Skin epidermis (tissue), 12 donors: ENCODE measurements at regions not wholly inside any gene's neighbourhood (a gene's known extent, or its start where the extent isn't known, plus 50 kb on each side); places are given as distances from the start of the nearest gene placed in this dataset.

Source experiments
- H3K27ac ChIP-seq, 21 experiments: fragments of 200-600 bp; sonication (generic) in 11 of 21; one replicate each; pipeline ENCODE4 v1.5.0; 2020; ENCODE audit warnings: mild to moderate bottlenecking in 3 of 21, inconsistent platforms in 2 of 21, moderate library complexity in 2 of 21
- H3K4me3 ChIP-seq, 7 experiments: fragments of 200-600 bp; sonication (generic) in 2 of 7; one replicate each; pipeline ENCODE4 v1.5.0; 2020; ENCODE audit warnings: inconsistent platforms in 2 of 7, mild to moderate bottlenecking in 2 of 7, moderate library complexity in 1 of 7

DNA sequence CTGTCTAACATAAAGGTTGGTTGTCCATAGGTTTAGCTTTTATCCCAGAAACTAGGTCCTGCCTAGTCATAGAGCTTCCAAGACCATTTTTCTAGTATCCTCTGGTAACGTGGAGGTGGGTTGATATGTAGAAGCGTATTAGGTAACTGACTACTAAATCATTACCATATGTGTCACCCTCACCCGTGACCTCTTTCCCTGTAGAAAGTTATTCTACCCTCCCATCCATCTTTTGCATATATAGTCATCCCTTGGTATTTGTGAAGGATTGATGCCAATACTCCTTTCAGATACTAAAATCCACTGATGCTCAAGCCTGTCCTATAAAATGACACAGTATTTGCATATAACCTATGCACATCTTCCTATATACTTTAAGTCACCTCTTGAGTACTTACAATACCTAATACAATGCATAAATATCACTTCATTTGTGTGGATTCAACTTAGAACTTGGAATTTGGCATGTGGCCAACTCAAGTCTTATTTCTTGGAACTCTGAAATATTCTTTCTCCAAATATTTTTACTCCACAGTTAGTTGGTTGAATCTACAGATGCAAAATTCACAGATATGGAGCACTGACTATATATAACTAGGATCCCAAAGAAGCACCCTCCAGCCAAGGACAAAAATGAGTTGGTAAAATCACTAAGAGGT is 497.0 kb upstream of the TENM4 start:
- no peak overlapping the region for H3K27ac ChIP-seq

DNA sequence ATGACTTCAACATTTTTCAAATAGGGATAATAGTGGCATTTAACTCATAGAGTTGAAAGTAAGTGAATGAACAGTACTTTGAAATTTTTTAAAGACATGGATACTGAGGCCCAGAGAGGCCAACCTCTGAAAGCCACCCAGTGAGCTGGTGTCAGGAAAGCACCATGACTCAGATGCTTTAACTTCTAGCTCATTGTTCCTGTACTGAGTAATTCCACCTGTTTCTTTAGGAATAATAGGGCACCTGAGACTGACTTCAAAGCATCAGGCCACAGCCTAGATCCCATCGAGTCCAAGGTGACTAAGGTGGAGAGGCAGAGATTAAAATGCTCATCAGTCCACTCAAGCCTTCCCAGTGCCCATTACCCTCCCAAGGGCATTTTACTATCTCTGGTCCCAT is 491.8 kb upstream of the TENM4 start:
- Histone ChIP-seq H3K4me3 (no peak overlapping the region), H3K27ac (no peak overlapping the region)

More for the DNA sequence above, 497.0 kb upstream of the TENM4 start:
- no peak overlapping the region for H3K4me3 ChIP-seq

DNA sequence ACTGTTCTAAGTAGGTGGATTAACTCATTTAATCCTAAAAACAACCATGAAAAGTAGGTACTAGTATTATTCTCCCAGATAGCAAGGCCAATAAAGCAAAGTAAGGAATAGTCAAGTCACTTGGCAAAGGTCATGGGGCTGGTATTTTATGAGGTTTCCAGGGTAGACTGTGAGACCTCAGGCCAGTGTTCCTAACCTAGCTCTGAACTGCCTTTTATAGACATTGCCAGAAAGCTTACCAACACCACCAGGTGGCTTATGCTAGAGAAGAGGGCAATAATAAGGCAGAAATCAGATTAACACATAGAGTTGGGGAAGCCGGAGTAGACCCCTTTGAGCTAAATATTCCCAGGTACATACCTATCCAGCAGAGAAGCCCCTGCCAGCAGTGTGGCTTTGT is 490.9 kb upstream of the TENM4 start:
- Histone ChIP-seq H3K27ac (no peak overlapping the region), H3K4me3 (no peak overlapping the region)

DNA sequence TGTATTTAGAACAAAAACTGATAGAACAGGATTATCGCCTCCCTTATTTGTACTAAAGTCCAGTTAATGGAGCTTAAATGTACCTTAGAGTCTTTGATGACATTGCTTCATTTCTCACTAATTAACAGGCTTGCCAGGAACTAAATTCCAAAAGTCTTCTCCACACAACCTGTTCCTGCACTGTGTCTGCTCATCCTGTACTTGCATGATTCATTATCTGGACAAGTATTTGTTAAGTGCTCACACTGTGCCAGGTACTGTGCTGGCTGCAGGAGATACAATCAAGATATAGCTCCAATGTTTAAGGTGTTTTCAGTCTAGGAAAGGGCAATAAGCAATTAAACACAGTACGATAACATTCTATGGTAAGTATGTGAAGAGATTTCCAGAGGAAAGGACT is 485.9 kb upstream of the TENM4 start:
- Histone ChIP-seq H3K4me3 (no peak overlapping the region), H3K27ac (no peak overlapping the region)

DNA sequence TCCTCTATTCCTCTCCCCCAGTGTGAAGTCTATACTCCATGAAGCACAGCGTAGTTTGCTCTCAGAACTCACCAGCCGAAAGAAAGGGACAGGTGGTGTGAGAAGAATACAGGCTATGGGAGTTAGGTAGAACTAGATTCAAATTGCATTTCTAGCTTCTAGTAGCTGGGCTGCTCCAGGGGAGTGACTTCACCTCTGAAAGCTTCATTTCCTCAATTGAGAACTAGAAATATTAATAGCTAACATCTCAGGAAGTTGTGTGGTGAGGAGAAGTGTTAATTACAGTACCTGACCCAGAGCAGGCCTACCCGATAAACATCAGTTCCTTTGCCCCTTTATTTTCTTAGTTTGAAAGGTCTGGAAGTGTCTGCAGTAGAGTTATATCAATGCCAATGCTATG is 484.7 kb upstream of the TENM4 start:
- no peak overlapping the region for H3K27ac ChIP-seq
- H3K4me3 ChIP-seq: no peak overlapping the region

DNA sequence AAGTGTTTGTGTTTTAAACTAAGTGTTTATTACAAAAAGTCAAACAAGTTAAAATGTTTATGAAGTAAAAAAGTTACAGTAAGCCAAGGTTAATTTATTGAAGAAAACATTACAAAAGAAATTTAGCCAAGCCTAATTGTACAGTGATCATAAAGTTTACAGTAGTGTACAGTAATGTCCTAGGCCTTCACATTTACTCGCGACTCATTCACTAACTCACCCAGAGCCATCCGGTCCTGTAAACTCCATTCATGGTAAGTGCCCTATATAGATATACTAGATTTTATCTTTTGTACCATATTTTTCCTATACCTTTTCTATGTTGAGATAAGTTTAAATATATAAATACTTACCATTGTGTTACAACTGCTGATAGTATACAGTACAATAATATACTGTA is 481.8 kb upstream of the TENM4 start:
- H3K27ac ChIP-seq: no peak overlapping the region

DNA sequence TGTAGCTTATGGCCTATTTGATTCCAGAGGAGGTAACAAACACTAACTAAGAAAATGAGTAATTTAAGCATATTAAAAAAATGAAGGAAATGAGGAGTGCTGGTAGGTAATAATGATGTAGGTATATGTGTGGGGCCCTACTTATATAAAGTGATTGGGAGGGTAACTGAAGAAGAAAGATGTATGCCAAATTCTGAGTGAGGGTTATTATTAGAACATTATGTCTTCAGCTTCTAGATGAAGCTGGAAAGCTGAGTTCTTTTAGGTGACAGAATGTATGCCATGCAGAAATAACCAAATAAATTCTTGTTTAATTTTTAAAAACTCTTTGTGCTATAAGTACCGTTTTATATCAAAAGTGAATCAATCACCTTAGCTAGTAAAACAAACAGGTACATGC is 479.6 kb upstream of the TENM4 start:
- no peak overlapping the region for H3K27ac ChIP-seq
- H3K4me3 ChIP-seq: no peak overlapping the region

More for the DNA sequence above, 481.8 kb upstream of the TENM4 start:
- no peak overlapping the region for H3K4me3 ChIP-seq

DNA sequence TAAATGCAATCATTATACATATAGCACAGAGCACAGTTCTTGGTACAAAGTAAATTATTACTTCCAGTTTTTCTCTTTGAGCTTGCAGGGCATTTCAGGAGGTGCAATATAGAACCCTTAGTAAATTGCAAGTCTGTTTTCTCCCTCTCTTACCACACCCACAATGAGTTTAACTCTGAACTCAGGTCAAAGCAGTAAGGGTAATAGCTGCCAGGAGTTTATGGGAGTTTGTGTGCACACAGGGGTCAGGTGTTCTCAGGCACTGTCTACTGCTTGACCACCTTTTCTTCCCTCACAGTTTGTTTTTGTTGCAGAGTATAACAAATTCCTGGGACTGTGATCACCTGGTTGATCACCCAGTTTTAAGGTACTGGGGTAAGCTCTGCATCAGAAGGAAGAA is 478.5 kb upstream of the TENM4 start:
- no peak overlapping the region for H3K27ac ChIP-seq

DNA sequence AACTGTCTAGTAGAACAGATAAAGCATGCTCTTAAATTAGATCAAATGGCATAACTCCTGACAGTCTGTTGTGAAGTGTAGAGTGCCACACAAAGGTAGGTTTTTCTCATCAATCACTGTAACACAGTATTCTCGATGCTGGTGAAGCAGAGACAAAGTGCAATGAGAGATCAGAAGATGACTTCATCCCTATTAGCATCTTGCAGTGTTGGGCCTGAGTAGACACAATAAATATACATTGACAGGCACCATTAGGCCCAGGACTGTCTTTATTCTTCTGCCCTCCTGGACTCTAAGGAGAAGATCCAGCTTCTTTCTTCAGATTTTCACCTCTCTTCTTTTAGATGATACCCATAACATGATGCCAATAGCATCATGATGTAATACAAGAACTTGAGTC is 478.0 kb upstream of the TENM4 start:
- Histone ChIP-seq H3K27ac (no peak overlapping the region), H3K4me3 (no peak overlapping the region)

More for the DNA sequence above, 478.5 kb upstream of the TENM4 start:
- no peak overlapping the region for H3K4me3 ChIP-seq

DNA sequence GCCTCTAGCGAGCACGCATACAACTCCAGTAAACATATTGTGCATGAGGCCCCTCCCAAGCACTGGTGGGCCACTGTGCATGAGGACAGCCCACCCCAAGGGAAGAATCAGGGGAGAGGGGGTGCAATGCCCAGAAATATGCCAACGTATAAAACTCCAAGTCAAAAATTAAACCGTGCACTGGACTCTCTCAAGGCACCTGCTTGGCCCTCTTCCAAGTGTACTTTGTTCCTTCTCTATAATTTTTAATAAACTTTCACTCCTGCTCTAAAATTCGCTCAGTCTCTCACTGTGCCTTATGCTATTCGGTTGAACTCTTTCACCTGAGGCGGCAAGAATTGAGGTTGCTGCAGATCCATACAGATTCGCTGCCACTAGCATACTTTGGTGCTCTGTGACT is 465.3 kb upstream of the TENM4 start:
- Histone ChIP-seq H3K27ac (no peak overlapping the region), H3K4me3 (no peak overlapping the region)

DNA sequence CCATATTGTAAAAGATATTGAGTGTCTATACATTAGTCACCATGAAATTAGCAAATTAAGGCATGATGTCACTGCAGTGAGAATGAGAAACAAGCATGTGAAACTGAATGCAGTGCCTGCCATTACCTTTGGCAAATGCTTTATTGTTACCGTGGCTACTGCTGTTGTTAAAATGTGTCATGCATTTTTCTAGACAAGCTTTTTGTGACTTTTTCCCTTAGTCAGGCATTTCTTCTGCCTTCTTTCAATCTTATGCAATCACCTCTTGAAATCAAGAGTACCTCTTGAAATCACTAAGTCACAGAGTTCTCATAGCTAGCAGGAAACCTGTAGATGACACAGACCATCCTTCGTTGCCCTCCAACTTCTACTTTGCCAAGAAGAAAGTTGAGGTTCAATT is 461.7 kb upstream of the TENM4 start:
- H3K4me3 ChIP-seq: no peak overlapping the region
- no peak overlapping the region for H3K27ac ChIP-seq

DNA sequence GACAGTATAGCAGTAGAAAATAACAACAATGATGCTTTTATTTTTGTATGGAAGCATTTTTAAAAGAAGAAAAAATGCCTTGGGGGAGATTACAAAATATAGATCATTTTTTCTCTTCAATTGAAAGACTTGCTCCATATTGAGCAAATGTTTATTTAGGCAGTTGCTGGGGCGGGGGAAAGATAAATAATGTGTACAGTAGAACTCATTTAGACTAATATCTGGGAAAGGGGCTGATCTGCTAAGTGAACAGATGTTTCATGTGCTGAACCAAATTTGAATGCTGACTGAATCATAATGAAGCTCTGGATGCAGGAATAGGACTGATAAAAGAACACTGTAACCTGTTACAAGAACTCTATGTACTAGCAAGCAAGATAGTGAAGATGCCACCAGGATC is 457.1 kb upstream of the TENM4 start:
- no peak overlapping the region for H3K27ac ChIP-seq

DNA sequence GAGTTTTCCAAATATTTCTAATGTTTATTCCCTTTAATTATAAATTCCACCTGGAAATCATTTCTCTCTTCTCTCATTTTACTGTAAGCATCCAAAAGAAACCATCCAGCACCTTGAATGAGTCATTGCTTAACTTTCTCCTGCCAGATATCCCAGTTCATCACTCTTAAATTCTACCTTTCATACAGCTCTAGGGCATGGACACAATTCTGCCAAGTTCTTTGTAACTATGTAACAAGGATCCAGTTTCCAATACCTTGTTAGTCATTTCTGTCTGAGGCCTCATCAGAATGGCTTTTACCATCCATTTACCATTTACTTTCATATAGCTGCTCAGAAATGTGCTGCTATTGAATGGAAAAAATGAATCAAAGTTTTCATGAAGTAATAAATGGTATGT is 455.4 kb upstream of the TENM4 start:
- Histone ChIP-seq H3K4me3 (no peak overlapping the region), H3K27ac (no peak overlapping the region)

More for the DNA sequence above, 457.1 kb upstream of the TENM4 start:
- H3K4me3 ChIP-seq: no peak overlapping the region

DNA sequence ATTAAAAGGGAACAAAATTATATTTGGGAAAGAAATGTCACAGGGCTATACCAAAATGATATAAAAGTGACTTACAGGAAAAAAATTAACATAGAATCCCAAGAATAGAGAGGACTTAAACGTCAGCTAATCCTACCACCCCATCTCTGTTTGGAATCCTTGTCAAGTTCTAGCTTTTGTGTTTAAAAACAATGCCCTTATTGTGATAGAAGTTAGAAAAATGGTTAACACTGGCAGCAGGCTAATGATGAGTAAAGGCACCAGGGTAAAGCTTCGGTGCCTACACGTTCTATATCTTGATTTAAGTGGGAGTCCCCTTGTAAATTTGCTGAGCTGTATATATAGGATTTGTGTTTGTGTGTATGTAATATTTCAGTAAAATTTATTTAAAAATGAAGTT is 453.3 kb upstream of the TENM4 start:
- Histone ChIP-seq H3K4me3 (no peak overlapping the region), H3K27ac (no peak overlapping the region)

DNA sequence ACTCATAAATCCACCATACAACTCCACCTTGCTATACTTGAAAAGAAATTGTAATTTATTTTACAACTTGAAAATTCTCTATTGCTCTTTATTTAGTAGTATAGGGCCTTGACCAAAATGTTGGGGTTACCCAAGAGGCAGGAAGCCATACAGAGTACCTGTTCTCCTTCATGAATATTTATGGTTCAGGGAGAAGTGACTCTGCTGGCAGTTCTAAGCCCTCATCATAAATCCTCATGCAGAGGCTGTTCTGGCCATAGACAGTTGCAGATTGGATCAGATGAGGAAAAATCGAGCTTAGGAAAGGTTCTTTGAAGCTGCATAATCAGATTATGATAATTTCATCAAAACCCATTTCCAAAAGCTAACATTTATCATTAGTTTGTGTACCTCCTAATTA is 449.4 kb upstream of the TENM4 start:
- Histone ChIP-seq H3K27ac (no peak overlapping the region), H3K4me3 (no peak overlapping the region)

DNA sequence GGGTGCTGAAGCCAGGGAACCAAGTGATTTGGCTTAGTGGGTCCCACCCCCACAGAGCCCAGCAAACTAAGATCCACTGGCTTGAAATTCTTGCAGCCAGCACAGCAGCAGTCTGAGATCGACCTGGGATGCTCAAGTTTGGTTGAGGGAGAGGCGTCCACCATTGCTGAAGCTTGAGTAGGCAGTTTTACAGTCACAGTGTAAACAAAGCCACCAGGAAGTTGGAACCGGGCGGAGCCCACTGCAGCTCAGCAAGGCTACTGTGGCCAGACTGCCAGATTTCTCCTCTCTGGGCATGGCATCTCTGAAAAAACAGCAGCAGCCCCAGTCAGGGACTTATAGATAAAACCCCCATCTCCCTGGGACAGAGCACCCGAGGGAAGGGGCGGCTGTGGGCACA is 424.1 kb upstream of the TENM4 start:
- H3K4me3 ChIP-seq: no peak overlapping the region
- H3K27ac ChIP-seq: no peak overlapping the region

DNA sequence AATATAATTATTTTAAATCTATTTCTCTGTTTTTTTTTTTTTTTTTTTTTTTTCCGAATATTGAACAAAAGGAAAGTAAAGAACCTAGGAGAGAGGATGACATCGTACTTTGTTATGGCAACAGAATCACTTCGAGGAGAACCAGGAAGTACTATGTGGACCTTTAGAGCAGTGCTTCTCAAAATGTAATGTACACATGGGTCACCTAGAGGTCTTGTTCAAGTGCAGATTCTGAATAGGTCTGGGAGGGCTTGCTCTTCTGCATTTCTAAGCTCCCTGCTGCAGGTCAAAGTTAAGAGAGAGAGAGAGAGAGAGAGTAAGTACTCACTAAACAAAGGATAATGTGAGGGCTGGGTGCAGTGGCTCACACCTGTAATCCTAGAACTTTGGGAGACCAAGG is 419.5 kb upstream of the TENM4 start:
- Histone ChIP-seq H3K27ac (no peak overlapping the region), H3K4me3 (no peak overlapping the region)

DNA sequence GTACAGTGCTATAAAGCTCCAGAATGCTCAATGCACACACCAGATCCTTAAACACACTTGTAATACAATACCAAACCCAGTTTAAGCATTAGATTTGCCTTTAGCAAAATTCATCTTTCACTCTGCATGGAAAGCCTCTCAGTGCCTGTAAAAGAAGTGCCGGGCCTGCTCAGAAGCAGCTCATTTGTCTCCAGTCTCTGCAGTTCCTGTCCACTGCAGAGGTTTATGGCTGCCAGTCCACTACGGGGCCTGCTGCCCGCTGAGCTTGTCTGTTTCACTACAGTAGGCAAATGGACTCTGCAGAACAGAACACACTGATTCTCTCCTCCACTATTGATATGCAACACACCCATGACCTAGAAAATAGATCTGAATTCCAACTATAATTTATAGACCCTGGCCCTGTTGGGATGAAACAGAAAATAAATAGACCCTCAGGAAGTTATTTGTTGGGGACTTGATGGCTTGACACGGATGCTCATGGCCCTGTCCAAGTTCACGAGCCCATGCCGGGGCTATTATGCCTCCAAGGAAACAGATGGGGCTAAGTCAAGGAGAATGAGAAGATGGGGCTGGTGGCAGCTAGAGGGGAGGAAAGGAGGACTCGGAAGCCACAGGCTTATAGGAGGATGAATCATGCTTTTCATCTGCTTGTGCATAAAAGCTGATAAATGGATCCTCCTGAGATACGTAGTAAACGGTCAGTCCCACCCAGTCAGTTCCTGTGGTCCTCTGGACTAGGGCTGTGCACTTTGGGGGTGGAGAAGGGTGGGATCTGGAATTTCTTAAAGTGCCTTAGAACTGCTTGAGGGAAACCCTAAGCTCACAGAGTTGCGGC is 416.8 kb upstream of the TENM4 start:
- H3K4me3 ChIP-seq: no peak overlapping the region
- no peak overlapping the region for H3K27ac ChIP-seq

DNA sequence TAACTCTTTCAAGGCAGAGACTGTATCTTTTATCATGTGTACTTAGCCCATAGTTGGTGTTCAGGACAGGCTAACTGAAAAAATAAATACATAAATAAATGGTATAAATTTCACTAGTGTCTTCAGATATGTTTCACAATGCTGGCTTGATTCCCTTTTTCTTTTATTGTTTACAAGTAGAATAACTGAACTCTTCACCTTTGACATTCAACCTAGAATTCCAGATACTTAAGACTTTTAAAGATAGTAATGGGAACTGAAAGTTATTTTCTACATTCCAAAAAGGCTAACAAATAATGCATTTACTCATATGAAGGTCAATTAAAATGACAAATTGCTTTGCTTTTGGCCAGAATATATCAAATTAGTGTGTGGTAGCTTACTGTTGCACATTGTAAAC is 411.3 kb upstream of the TENM4 start:
- H3K4me3 ChIP-seq: no peak overlapping the region
- no peak overlapping the region for H3K27ac ChIP-seq

DNA sequence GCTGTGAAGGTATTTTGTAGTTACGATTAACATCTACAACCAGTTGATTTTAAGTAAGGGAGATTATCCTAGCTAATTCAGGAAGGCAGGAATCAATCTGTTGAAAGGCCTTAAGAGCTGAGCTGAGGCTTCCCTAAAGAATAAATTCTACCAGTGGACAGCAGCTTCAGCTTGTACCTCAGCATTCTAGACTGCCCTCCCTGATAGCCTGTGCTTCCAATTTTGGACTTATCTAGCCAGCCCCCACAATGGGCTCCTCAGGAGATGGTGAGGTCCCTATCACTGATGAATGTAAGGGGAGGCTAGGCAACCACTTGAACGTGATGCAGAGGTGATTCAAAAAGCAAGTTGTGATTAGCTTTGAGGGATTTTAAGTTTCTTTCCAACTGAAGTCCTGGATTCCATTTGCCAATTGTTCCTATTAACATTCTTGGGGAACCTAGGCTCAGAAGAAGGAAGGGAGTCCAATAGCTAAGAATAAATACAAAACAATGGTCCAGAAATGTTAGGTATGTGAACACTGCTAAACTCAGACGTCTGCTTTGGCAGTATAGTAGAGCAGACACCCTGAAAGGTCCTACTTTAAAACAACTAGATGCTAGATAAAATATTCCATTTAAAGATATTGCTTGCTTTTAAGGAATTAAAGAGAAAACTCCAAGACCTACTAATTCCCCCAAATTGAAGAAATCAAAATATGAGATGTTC is 404.3 kb upstream of the TENM4 start:
- no peak overlapping the region for H3K4me3 ChIP-seq
- no peak overlapping the region for H3K27ac ChIP-seq

DNA sequence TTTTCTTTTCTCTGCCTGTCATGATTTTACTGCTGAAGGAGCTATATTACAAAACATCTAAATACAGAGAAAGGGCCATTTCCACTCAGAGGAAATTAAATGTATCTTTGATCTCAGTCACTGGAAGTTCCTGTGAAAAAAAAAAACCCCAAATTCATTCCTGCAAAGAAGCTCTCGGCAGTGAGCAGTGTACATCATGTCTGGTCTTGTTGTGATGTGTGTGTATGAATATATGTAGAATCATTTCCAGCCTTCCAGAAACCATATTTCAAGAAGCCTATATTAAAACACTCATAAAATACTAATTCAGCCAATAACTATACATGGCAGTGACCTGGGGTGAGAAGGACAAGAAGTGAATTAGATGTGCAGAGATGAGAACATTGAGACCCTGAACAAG is 393.2 kb upstream of the TENM4 start:
- H3K4me3 ChIP-seq: no peak overlapping the region

More for the DNA sequence above, 393.2 kb upstream of the TENM4 start:
- H3K27ac ChIP-seq: no peak overlapping the region
